SU-DHL-6 (cell line): ENCODE measurements at regions not wholly inside any gene's neighbourhood (a gene's known extent, or its start where the extent isn't known, plus 50 kb on each side); places are given as distances from the start of the nearest gene placed in this dataset.

Source experiments
- H2AFZ ChIP-seq: fragments of 200-600 bp; sonication (generic); 2 replicates; pipeline ENCODE4 v1.6.1; 2014; ENCODE audit warnings: low read depth, mild to moderate bottlenecking, moderate library complexity, mixed read lengths, antibody characterized with exemption, low read length; ENCODE audit not compliant: severe bottlenecking
- H3F3A ChIP-seq: fragments of 200-600 bp; shearing (Covaris generic); 2 replicates; pipeline ENCODE4 v1.6.0; 2016; ENCODE audit warnings: antibody characterized with exemption, mild to moderate bottlenecking; ENCODE audit not compliant: insufficient read depth
- H3K27ac ChIP-seq: fragments of 200-600 bp; sonication (generic); 2 replicates; pipeline ENCODE4 v1.5.1; 2016; ENCODE audit warnings: low read depth, mild to moderate bottlenecking, low read length, moderate library complexity, mixed read lengths
- H3K27me3 ChIP-seq: fragments of 200-600 bp; sonication (generic), shearing (Covaris generic); 2 replicates; pipeline ENCODE4 v1.6.0; 2014; ENCODE audit warnings: mild to moderate bottlenecking, low read length
- H3K36me3 ChIP-seq: fragments of 200-600 bp; sonication (generic); 2 replicates; pipeline ENCODE4 v1.6.1; 2014; ENCODE audit warnings: mild to moderate bottlenecking, low read length, mixed read lengths
- H3K4me2 ChIP-seq: fragments of 300-600, 200-600 bp; shearing (Covaris generic), sonication (generic); 2 replicates; pipeline ENCODE4 v1.6.0; 2014; ENCODE audit warnings: low read length, low read depth, mild to moderate bottlenecking; ENCODE audit not compliant: poor library complexity, severe bottlenecking
- H3K4me3 ChIP-seq: fragments of 200-600 bp; sonication (generic); 2 replicates; pipeline ENCODE4 v1.5.1; 2014; ENCODE audit warnings: antibody characterized with exemption, low read length, mild to moderate bottlenecking, mixed read lengths; ENCODE audit not compliant: insufficient read depth, poor library complexity, severe bottlenecking
- H3K79me2 ChIP-seq: fragments of 200-600 bp; sonication (generic); 2 replicates; pipeline ENCODE4 v1.6.1; 2014; ENCODE audit warnings: mild to moderate bottlenecking, low read length, moderate library complexity; ENCODE audit not compliant: insufficient read depth
- H3K9ac ChIP-seq: fragments of 200-600 bp; sonication (generic); 2 replicates; pipeline ENCODE4 v1.7.0; 2014; ENCODE audit warnings: mild to moderate bottlenecking, low read length
- H3K9me2 ChIP-seq: fragments of 200-600 bp; sonication (generic); replicated peaks from 2 replicates; pipeline ENCODE4 v1.6.1; 2014; ENCODE audit warnings: low read length; ENCODE audit not compliant: insufficient read depth
- H3K9me3 ChIP-seq: fragments of 200-600 bp; sonication (generic); 2 replicates; pipeline ENCODE4 v1.6.1; 2014; ENCODE audit warnings: low read length, mixed read lengths; ENCODE audit not compliant: insufficient read depth
- H4K20me1 ChIP-seq: fragments of 200-600 bp; sonication (generic); 2 replicates; pipeline ENCODE4 v1.6.1; 2014; ENCODE audit warnings: low read depth, mild to moderate bottlenecking, antibody characterized with exemption, low read length, moderate library complexity, mixed read lengths
- EZH2phosphoT487 ChIP-seq: fragments of 200-600 bp; sonication (generic), shearing (Covaris generic); conservative IDR thresholded peaks from 2 replicates; pipeline ENCODE4 v1.6.1; 2018; ENCODE audit warnings: mild to moderate bottlenecking, antibody characterized with exemption, low read length, moderate library complexity, mixed read lengths
- TF ChIP-seq, protein P1 (sequence below): fragments of 200-600 bp; sonication (generic); IDR thresholded peaks from one replicate; pipeline ENCODE4 v1.5.1; 2017; ENCODE audit warnings: antibody characterized with exemption, mild to moderate bottlenecking, low read length, moderate library complexity; ENCODE audit not compliant: insufficient read depth, poor library complexity, severe bottlenecking

DNA sequence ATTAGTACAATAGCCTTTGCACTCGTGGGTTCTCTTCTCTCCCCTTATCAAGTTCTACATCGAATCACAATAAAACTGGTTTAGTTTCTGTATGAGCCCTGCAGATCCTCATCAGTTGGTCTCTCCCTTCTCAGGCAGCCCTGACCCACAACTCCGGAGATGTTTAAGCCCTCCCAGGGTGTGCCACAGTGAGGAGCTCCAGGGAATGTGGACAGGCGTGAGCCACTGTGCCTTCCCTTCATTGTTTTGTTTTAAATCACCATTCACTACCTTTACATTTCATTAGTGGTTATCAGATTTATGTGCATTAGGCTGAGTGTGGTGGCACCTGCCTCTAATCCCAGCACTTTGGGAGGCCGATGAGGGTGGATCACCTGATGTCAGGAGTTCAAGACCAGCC, 133.2 kb downstream of the LARP7 start:
- Histone ChIP-seq H3K4me2 (no peak overlapping the region), H3K9ac (no peak overlapping the region), H3K27ac (no peak overlapping the region), H3K9me3 (no peaks in the 10 kb centered on the region), H3F3A (no peaks in the 10 kb centered on the region; the same call in 1 of the 2 replicates), H3K36me3 (no peaks in the 10 kb centered on the region), H2AFZ (no peak overlapping the region), H3K4me3 (no peak overlapping the region), H4K20me1 (no peaks in the 10 kb centered on the region), H3K9me2 (no peaks in the 10 kb centered on the region), H3K27me3 (no peaks in the 10 kb centered on the region), H3K79me2 (no peaks in the 10 kb centered on the region)
- no peak for TF ChIP-seq EZH2phosphoT487
- TF ChIP-seq, protein P1, sequence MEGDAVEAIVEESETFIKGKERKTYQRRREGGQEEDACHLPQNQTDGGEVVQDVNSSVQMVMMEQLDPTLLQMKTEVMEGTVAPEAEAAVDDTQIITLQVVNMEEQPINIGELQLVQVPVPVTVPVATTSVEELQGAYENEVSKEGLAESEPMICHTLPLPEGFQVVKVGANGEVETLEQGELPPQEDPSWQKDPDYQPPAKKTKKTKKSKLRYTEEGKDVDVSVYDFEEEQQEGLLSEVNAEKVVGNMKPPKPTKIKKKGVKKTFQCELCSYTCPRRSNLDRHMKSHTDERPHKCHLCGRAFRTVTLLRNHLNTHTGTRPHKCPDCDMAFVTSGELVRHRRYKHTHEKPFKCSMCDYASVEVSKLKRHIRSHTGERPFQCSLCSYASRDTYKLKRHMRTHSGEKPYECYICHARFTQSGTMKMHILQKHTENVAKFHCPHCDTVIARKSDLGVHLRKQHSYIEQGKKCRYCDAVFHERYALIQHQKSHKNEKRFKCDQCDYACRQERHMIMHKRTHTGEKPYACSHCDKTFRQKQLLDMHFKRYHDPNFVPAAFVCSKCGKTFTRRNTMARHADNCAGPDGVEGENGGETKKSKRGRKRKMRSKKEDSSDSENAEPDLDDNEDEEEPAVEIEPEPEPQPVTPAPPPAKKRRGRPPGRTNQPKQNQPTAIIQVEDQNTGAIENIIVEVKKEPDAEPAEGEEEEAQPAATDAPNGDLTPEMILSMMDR = no peak

DNA sequence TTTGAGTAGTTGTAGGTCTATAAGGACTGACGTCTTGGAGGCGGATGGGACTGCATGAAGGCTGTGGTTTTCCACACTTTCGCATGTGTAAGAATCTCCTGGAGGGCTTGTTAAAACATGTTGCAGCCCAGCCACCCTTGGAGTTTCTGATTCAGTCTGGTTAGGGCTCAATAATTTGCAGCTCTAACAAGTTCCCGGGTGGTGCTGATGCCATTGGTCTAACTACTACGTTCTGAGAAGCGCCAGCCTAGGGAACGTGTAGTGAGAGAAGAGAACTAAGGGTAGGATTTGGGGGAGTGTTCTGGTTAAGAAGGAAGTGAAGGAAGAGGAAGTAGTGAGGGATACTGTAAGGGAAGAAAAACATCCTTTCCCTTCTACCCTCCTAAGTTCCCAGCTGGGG, 138.9 kb downstream of the LARP7 start:
- Histone ChIP-seq H3K27me3 (no peaks in the 10 kb centered on the region), H3K4me3 (no peak overlapping the region), H3K9me3 (no peaks in the 10 kb centered on the region), H2AFZ (no peak overlapping the region), H3F3A (no peaks in the 10 kb centered on the region), H3K27ac (no peak overlapping the region), H3K9me2 (no peaks in the 10 kb centered on the region), H3K79me2 (no peaks in the 10 kb centered on the region), H3K36me3 (no peaks in the 10 kb centered on the region), H4K20me1 (no peaks in the 10 kb centered on the region), H3K4me2 (no peak overlapping the region), H3K9ac (no peak overlapping the region)
- TF ChIP-seq, protein P1 = no peak
- no peak for TF ChIP-seq EZH2phosphoT487

DNA sequence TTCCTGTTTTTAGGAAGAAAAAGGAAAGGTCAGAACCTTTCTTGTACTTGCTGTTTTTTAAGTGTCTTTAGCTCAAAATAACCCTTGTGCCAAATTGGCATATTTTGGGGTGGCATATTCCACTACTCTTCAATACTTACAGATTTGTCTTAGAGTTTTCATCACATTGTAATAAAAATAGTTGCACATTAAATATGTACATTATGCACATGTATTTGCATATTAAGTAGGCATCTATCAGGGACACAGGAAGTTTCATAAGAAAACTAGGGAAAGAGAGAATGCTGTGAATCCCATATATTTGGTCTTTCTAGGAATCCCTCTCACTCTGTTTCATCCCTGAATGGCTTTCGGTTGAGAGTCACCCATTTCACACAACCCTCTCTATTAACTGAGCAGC, 139.6 kb downstream of the LARP7 start:
- Histone ChIP-seq H3K9me3 (no peaks in the 10 kb centered on the region), H3K27me3 (no peaks in the 10 kb centered on the region), H3K36me3 (no peaks in the 10 kb centered on the region), H3F3A (no peaks in the 10 kb centered on the region), H3K79me2 (no peaks in the 10 kb centered on the region), H3K4me2 (no peak overlapping the region), H3K9me2 (no peaks in the 10 kb centered on the region), H3K4me3 (no peak overlapping the region), H3K9ac (no peak overlapping the region), H3K27ac (no peak overlapping the region), H4K20me1 (no peaks in the 10 kb centered on the region), H2AFZ (no peak overlapping the region)
- TF ChIP-seq, protein P1 = no peak
- TF ChIP-seq EZH2phosphoT487 = no peak

DNA sequence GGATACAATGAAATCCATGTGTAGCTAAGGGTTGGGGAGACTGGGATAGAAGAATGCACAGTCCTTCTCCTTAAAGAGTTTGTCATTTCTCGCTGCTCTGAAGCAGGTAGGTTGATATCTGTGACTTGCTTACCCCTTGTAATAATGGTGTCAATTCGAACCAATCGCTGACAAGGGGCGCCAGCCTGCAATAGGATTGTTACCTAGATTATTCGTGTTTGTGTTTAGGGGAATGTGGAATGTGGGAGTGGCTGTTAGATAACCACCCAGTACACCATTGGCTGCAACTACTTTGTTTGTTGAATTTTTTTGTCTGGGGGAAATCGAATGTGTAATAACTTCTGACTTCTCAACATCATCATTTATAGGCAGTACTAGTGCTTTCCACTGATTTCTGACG, 141.6 kb downstream of the LARP7 start:
- Histone ChIP-seq H3K79me2 (no peaks in the 10 kb centered on the region), H3K27me3 (no peaks in the 10 kb centered on the region), H3F3A (no peaks in the 10 kb centered on the region), H3K4me2 (no peak overlapping the region), H3K9ac (no peak overlapping the region), H3K27ac (no peak overlapping the region), H3K9me3 (no peaks in the 10 kb centered on the region), H4K20me1 (no peaks in the 10 kb centered on the region), H3K9me2 (no peaks in the 10 kb centered on the region), H3K4me3 (no peak overlapping the region), H2AFZ (no peak overlapping the region), H3K36me3 (no peaks in the 10 kb centered on the region)
- TF ChIP-seq, protein P1 = no peak
- no peak for TF ChIP-seq EZH2phosphoT487
